GM23338 (cell line): ENCODE measurements at regions not wholly inside any gene's neighbourhood (a gene's known extent, or its start where the extent isn't known, plus 50 kb on each side); places are given as distances from the start of the nearest gene placed in this dataset.

ENCODE experiments used
- ATAC-seq: fragments of 200-7000 bp; cut with Tn5 transposase; 3 replicates; pipeline ENCODE4 v1.9.1; 2020
- DNase-seq: peaks from one replicate; pipeline ENCODE4 v3.0.0-alpha.2; 2015; ENCODE audit warnings: low spot score
- H2AFZ ChIP-seq: fragments of 200-600 bp; sonication (generic); 2 replicates; pipeline ENCODE4 v1.8.0; 2016; ENCODE audit warnings: antibody characterized with exemption, mild to moderate bottlenecking, moderate library complexity
- H3F3A ChIP-seq: fragments of 200-600 bp; sonication (generic); replicated peaks from 2 replicates; pipeline ENCODE4 v1.8.0; 2017; ENCODE audit warnings: antibody characterized with exemption, mixed run types, low read depth
- H3K27ac ChIP-seq: fragments of 200-600 bp; sonication (generic); 2 replicates; pipeline ENCODE4 v1.6.1; 2016; ENCODE audit warnings: low read depth
- H3K27me3 ChIP-seq: fragments of 200-600 bp; sonication (generic); 2 replicates; pipeline ENCODE4 v1.8.0; 2016; ENCODE audit warnings: mild to moderate bottlenecking, mixed run types, moderate library complexity; ENCODE audit not compliant: insufficient read depth
- H3K36me3 ChIP-seq: fragments of 200-600 bp; sonication (generic); 2 replicates; pipeline ENCODE4 v1.8.0; 2016; ENCODE audit warnings: mild to moderate bottlenecking; ENCODE audit not compliant: insufficient read depth
- H3K4me1 ChIP-seq: fragments of 200-600 bp; sonication (generic); 2 replicates; pipeline ENCODE4 v1.8.0; 2016; ENCODE audit warnings: mild to moderate bottlenecking, moderate library complexity; ENCODE audit not compliant: insufficient read depth
- H3K4me2 ChIP-seq: fragments of 200-600 bp; sonication (generic); 2 replicates; pipeline ENCODE4 v1.7.1; 2017; ENCODE audit warnings: mixed run types
- H3K4me3 ChIP-seq: fragments of 200-600 bp; sonication (generic); 2 replicates; pipeline ENCODE4 v1.6.1; 2016; ENCODE audit warnings: mixed run types
- H3K79me2 ChIP-seq: fragments of 200-600 bp; sonication (generic); replicated peaks from 2 replicates; pipeline ENCODE4 v1.8.0; 2017; ENCODE audit warnings: mild to moderate bottlenecking; ENCODE audit not compliant: insufficient read depth
- H3K9me2 ChIP-seq: fragments of 200-600 bp; sonication (generic); 2 replicates; pipeline ENCODE4 v1.8.0; 2017; ENCODE audit not compliant: insufficient read depth
- H4K20me1 ChIP-seq: fragments of 200-600 bp; sonication (generic); replicated peaks from 2 replicates; pipeline ENCODE4 v1.8.0; 2017; ENCODE audit warnings: mild to moderate bottlenecking; ENCODE audit not compliant: insufficient read depth
- H3K27ac Mint-ChIP-seq: 2 replicates; pipeline ENCODE4 v1.8.0; 2020; ENCODE audit warnings: inconsistent platforms, mild to moderate bottlenecking, moderate library complexity, mixed read lengths
- H3K27me3 Mint-ChIP-seq: 3 replicates; pipeline ENCODE4 v1.8.0; 2022; ENCODE audit warnings: low read depth, mild to moderate bottlenecking, moderate library complexity, mixed read lengths, inconsistent platforms; ENCODE audit not compliant: insufficient read depth, poor library complexity
- H3K36me3 Mint-ChIP-seq: 3 replicates; pipeline ENCODE4 v1.8.0; 2021; ENCODE audit warnings: low read depth, mild to moderate bottlenecking, inconsistent platforms, moderate library complexity, mixed read lengths
- H3K4me1 Mint-ChIP-seq: 3 replicates; pipeline ENCODE4 v1.8.0; 2020; ENCODE audit warnings: mild to moderate bottlenecking, inconsistent platforms, mixed read lengths
- H3K4me3 Mint-ChIP-seq: 3 replicates; pipeline ENCODE4 v1.8.0; 2021; ENCODE audit warnings: moderate library complexity, mild to moderate bottlenecking, inconsistent platforms, mixed read lengths
- H3K9me3 Mint-ChIP-seq: 3 replicates; pipeline ENCODE4 v1.8.0; 2020; ENCODE audit warnings: moderate library complexity, mild to moderate bottlenecking, inconsistent platforms, mixed read lengths
- CREB1 ChIP-seq: fragments of 250-450 bp; sonication (Bioruptor Pico); IDR thresholded peaks from 2 replicates; pipeline ENCODE4 v1.5.0; 2020; ENCODE audit warnings: low read depth, mild to moderate bottlenecking, moderate library complexity
- CTCF ChIP-seq, 2 experiments: fragments of 200-600 bp in 1 of 2; sonication (generic) in 1 of 2; conservative IDR thresholded peaks; 2 replicates each; pipeline versions ENCODE4 v1.5.1 to v1.6.1; 2016 to 2017; ENCODE audit warnings: antibody characterized with exemption in 2 of 2, low read depth in 2 of 2, mild to moderate bottlenecking in 2 of 2, moderate library complexity in 1 of 2
- ETS1 ChIP-seq: IDR thresholded peaks from 2 replicates; pipeline ENCODE4 v1.6.1; 2016; ENCODE audit warnings: antibody characterized with exemption
- EZH2phosphoT487 ChIP-seq: fragments of 200-600 bp; sonication (generic); IDR thresholded peaks from one replicate; pipeline ENCODE4 v1.8.1; 2018; ENCODE audit warnings: antibody characterized with exemption; ENCODE audit not compliant: unreplicated experiment
- NANOG ChIP-seq: IDR thresholded peaks from 2 replicates; pipeline ENCODE4 v1.6.1; 2016; ENCODE audit warnings: antibody characterized with exemption, borderline replicate concordance
- POLR2AphosphoS5 ChIP-seq: IDR thresholded peaks from 2 replicates; pipeline ENCODE4 v1.6.1; 2016; ENCODE audit warnings: antibody characterized with exemption, low read depth
- REST ChIP-seq: IDR thresholded peaks from one replicate; pipeline ENCODE4 v1.6.1; 2018; ENCODE audit warnings: antibody characterized with exemption; ENCODE audit not compliant: unreplicated experiment
- ZNF331 ChIP-seq: fragments of 250-450 bp; sonication (Bioruptor Pico); IDR thresholded peaks from 2 replicates; pipeline ENCODE4 v1.5.0; 2020; ENCODE audit warnings: low read depth, mild to moderate bottlenecking, moderate library complexity
- ZNF462 ChIP-seq: fragments of 250-450 bp; sonication (Bioruptor Pico); IDR thresholded peaks from 2 replicates; pipeline ENCODE4 v1.5.0; 2020; ENCODE audit warnings: mild to moderate bottlenecking, moderate library complexity

GRCh38 chr7:53326634-53327033, 291.2 kb downstream of the POM121L12 start:
- Histone ChIP-seq H3K27ac (peak overlapping the region; percentile 76), H3F3A (no peaks in the 10 kb centered on the region), H3K36me3 (no peaks in the 10 kb centered on the region; the same call in 1 of the 2 replicates), H3K4me2 (peak overlapping the region; percentile 44), H3K9me2 (peaks cover 10% of the 10 kb centered on the region; the same call in 1 of the 2 replicates), H3K27me3 (no peaks in the 10 kb centered on the region), H4K20me1 (no peaks in the 10 kb centered on the region), H2AFZ (no peak overlapping the region), H3K4me1 (peaks cover 14% of the 10 kb centered on the region), H3K79me2 (no peaks in the 10 kb centered on the region), H3K4me3 (no peak overlapping the region)
- peak; percentile 100 for ATAC-seq
- Mint-ChIP-seq H3K36me3 (peaks cover 41% of the 10 kb centered on the region; the same call in 2 of the 3 replicates), H3K4me1 (peaks cover 16% of the 10 kb centered on the region), H3K9me3 (peaks cover 29% of the 10 kb centered on the region), H3K4me3 (0 out of 3 replicates have a peak overlapping the region, but pooled peaks have one; percentile 1), H3K27me3 (peaks cover 2% of the 10 kb centered on the region), H3K27ac (peak overlapping the region; percentile 86)
- DNase-seq, result peak; percentile 89
- TF ChIP-seq EZH2phosphoT487 (no peak), CREB1 (CRISPR knock-in tag) (peak; percentile 38; the same call in 1 of the 2 replicates), REST (peak; percentile 12), ETS1 (no peak), NANOG (peak; percentile 83)

- Histone ChIP-seq H3K79me2 (no peaks in the 10 kb centered on the region), H3K4me1 (no peaks in the 10 kb centered on the region), H3K27me3 (no peaks in the 10 kb centered on the region), H3K4me2 (no peak overlapping the region), H3K9me2 (0 out of 2 replicates have a peak, but pooled peaks cover 7% of the 10 kb centered on the region), H3K27ac (no peak overlapping the region), H3K4me3 (no peak overlapping the region), H2AFZ (no peak overlapping the region), H3F3A (no peaks in the 10 kb centered on the region), H4K20me1 (no peaks in the 10 kb centered on the region), H3K36me3 (peaks cover 25% of the 10 kb centered on the region)
- peaks cover 51% of the 10 kb centered on the region for H3K9me3 Mint-ChIP-seq
- no peak overlapping the region for H3K4me3 Mint-ChIP-seq
- ATAC-seq (no peak), DNase-seq (no peak)
- no peaks in the 10 kb centered on the region for H3K4me1 Mint-ChIP-seq
- H3K27me3 Mint-ChIP-seq, result no peaks in the 10 kb centered on the region
- H3K36me3 Mint-ChIP-seq, result peaks cover 43% of the 10 kb centered on the region; the same call in 2 of the 3 replicates
- no peak overlapping the region for H3K27ac Mint-ChIP-seq
- TF ChIP-seq POLR2AphosphoS5 (no peak), CTCF (conservative IDR thresholded peaks at IDR 0.05; ENCODE audit: low read depth in 2 of 2) (no peak), ZNF331 (no peak), ZNF462 (no peak)
Measured at GRCh38 chr7:53336105-53336668, 300.8 kb downstream of the POM121L12 start.
